CD4-positive, alpha-beta T cell (primary cell): ENCODE measurements at regions not wholly inside any gene's neighbourhood (a gene's known extent, or its start where the extent isn't known, plus 50 kb on each side); places are given as distances from the start of the nearest gene placed in this dataset.

Experiments
- ATAC-seq: fragments of 200-7000 bp; cut with Tn5 transposase; one replicate; pipeline ENCODE4 v1.10.0; 2022; ENCODE audit warnings: mild to moderate bottlenecking; ENCODE audit not compliant: poor library complexity
- CTCF ChIA-PET: fragments of 350-600 bp; sonication (Branson Sonifier 250); formaldehyde crosslinking; loops from one replicate; lab custom pipeline; 2021; ENCODE audit warnings: antibody characterized with exemption, inconsistent platforms; lab: Charles Lee
- POLR2A ChIA-PET: fragments of 350-600 bp; sonication (Branson Sonifier 250); formaldehyde crosslinking; loops from one replicate; lab custom pipeline; 2021; ENCODE audit warnings: antibody characterized with exemption, inconsistent platforms; lab: Charles Lee
- DNase-seq, 14 experiments: peaks; one replicate each; pipeline ENCODE4 v3.0.0-alpha.2; 2013 to 2020; ENCODE audit warnings: mixed read lengths in 2 of 14
- H3K27ac ChIP-seq, 2 donors: one replicate each; pipeline versions ENCODE4 v1.5.1 to v1.7.0; 2013; ENCODE audit warnings: low read length in 2 of 2, low read depth in 1 of 2, mild to moderate bottlenecking in 1 of 2
- H3K27me3 ChIP-seq, 2 experiments: 1 replicate in 1 of 2; 2 replicates in 1 of 2; pipeline versions ENCODE4 v1.6.1 to v1.7.0; 2013; ENCODE audit warnings: low read length in 2 of 2, control low read depth in 1 of 2, mild to moderate bottlenecking in 1 of 2, moderate library complexity in 1 of 2; ENCODE audit not compliant: insufficient read depth in 2 of 2, control insufficient read depth in 1 of 2
- H3K36me3 ChIP-seq: one replicate; pipeline ENCODE4 v1.6.1; 2013; ENCODE audit warnings: low read length, control low read depth; ENCODE audit not compliant: insufficient read depth
- H3K4me1 ChIP-seq: one replicate; pipeline ENCODE4 v1.6.1; 2013; ENCODE audit warnings: low read length, control low read depth; ENCODE audit not compliant: insufficient read depth
- H3K4me3 ChIP-seq: one replicate; pipeline ENCODE4 v1.5.1; 2013; ENCODE audit warnings: mild to moderate bottlenecking, low read length, moderate library complexity
- H3K9me3 ChIP-seq, 2 experiments: 1 replicate in 1 of 2; 2 replicates in 1 of 2; pipeline versions ENCODE4 v1.6.1 to v1.7.0; 2013; ENCODE audit warnings: low read length in 2 of 2, mild to moderate bottlenecking in 2 of 2, control low read depth in 1 of 2, moderate library complexity in 1 of 2; ENCODE audit not compliant: control insufficient read depth in 1 of 2, insufficient read depth in 1 of 2
- H3K27ac Mint-ChIP-seq: one replicate; pipeline ENCODE4 v1.8.0; 2020; ENCODE audit warnings: mixed read lengths
- H3K27me3 Mint-ChIP-seq: one replicate; pipeline ENCODE4 v1.8.0; 2021; ENCODE audit warnings: mixed read lengths
- H3K36me3 Mint-ChIP-seq: one replicate; pipeline ENCODE4 v1.8.0; 2021; ENCODE audit warnings: low read depth, mixed read lengths
- H3K4me1 Mint-ChIP-seq: one replicate; pipeline ENCODE4 v1.8.0; 2021; ENCODE audit warnings: low read depth, mixed read lengths
- H3K4me3 Mint-ChIP-seq: one replicate; pipeline ENCODE4 v1.8.0; 2020; ENCODE audit warnings: mild to moderate bottlenecking, mixed read lengths
- H3K9me3 Mint-ChIP-seq: one replicate; pipeline ENCODE4 v1.8.0; 2020; ENCODE audit warnings: mixed read lengths
- intact Hi-C, 2 experiments: fragments of 100-400 bp; cut with DNase I in 1 of 2; cut with micrococcal nuclease in 1 of 2; formaldehyde crosslinking; loops; one replicate each; pipeline versions ENCODE4 v1.15.1 to v1.9.0; 2023 to 2025; cut with DNase I, micrococcal nuclease
- TF ChIP-seq, protein P1 (sequence below): fragments of 200-600 bp; IDR thresholded peaks from one replicate; pipeline ENCODE4 v1.8.0; 2022; ENCODE audit warnings: antibody characterized with exemption, mild to moderate bottlenecking

DNA sequence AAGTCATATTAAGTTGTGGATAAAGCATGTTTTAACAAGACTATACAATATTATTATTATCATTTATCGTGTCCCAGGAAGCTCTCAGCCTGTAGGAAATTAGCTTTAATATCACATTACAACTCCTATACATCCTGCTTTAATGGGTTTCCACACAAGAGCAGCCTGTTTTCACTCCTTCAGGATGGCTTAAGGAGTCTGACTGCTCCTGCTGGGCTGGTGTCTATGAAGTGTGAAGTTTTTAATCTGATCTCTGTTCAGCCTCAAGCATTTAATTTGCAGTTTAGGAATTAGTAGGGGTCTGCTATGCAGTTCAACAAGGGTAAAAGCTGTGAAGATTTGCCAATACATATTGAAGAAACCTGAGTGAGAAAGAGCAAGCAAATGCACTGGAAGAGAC lies 653.4 kb upstream of the LRRC4C start:
- Histone ChIP-seq H3K4me3 (no peak overlapping the region), H3K36me3 (no peaks in the 10 kb centered on the region), H3K27me3 (no peaks in the 10 kb centered on the region), H3K9me3 (peaks cover 0 to 3% of the 10 kb centered on the region in 2 experiments), H3K27ac (no peak overlapping the region), H3K4me1 (no peaks in the 10 kb centered on the region)
- ChIA-PET POLR2A (no interaction called here), CTCF (no interaction called here)
- H3K36me3 Mint-ChIP-seq: no peaks in the 10 kb centered on the region
- no peak overlapping the region for H3K27ac Mint-ChIP-seq
- no peaks in the 10 kb centered on the region for H3K27me3 Mint-ChIP-seq
- intact Hi-C loops: no loop called here
- peaks cover 7% of the 10 kb centered on the region for H3K9me3 Mint-ChIP-seq
- H3K4me3 Mint-ChIP-seq: no peak overlapping the region
- ATAC-seq (no peak), DNase-seq (no peak)
- TF ChIP-seq, protein P1, sequence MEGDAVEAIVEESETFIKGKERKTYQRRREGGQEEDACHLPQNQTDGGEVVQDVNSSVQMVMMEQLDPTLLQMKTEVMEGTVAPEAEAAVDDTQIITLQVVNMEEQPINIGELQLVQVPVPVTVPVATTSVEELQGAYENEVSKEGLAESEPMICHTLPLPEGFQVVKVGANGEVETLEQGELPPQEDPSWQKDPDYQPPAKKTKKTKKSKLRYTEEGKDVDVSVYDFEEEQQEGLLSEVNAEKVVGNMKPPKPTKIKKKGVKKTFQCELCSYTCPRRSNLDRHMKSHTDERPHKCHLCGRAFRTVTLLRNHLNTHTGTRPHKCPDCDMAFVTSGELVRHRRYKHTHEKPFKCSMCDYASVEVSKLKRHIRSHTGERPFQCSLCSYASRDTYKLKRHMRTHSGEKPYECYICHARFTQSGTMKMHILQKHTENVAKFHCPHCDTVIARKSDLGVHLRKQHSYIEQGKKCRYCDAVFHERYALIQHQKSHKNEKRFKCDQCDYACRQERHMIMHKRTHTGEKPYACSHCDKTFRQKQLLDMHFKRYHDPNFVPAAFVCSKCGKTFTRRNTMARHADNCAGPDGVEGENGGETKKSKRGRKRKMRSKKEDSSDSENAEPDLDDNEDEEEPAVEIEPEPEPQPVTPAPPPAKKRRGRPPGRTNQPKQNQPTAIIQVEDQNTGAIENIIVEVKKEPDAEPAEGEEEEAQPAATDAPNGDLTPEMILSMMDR: no peak
- H3K4me1 Mint-ChIP-seq: no peaks in the 10 kb centered on the region

DNA sequence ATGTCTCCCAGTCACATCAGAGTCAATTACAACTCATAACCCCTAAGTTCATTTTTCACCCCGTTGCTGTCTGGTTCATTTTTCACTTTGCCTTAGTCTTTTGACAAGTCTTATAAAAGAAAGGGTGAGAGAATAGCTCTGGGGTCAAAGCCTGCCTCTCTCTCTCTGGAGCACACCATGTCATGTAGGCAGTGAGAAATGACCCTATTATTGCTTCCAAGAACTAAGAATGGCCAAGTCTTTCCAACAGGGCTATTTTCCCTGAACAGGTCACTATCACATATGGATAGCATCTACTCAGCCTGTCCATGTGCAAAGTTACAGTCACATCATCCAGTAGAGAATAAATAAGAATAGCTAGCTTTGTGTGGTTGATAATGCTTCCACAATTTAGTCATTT lies 655.5 kb upstream of the LRRC4C start:
- H3K4me3 ChIP-seq: no peak overlapping the region
- Mint-ChIP-seq H3K4me1 (no peaks in the 10 kb centered on the region), H3K27ac (no peak overlapping the region), H3K27me3 (no peaks in the 10 kb centered on the region), H3K9me3 (peaks cover 5% of the 10 kb centered on the region), H3K36me3 (no peaks in the 10 kb centered on the region), H3K4me3 (no peak overlapping the region)
- no peaks in the 10 kb centered on the region for H3K36me3 ChIP-seq
- POLR2A ChIA-PET: no interaction called here
- ATAC-seq (no peak), DNase-seq (no peak)
- intact Hi-C loops: no loop called here
- H3K9me3 ChIP-seq: peaks cover 0 to 3% of the 10 kb centered on the region in 2 experiments
- H3K27ac ChIP-seq: no peak overlapping the region
- CTCF ChIA-PET: no interaction called here
- H3K27me3 ChIP-seq: no peaks in the 10 kb centered on the region
- no peaks in the 10 kb centered on the region for H3K4me1 ChIP-seq
- TF ChIP-seq, protein P1: no peak

DNA sequence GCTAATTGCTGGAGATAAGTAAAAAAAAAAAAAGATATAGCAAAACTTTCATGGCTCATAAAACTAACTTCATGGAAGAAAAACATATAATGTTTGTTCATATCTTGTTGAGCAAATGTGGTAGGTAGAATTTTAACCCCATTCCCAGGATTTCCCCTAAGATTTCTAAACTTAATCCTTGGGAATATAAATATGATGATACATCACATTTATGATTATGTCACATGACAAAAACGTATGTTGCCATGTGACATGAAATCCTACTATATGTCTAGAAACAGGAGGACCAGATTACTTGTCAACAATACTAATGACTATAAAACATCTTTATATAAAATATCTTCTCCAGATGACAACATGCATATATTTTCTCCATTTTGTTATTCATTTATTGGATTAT lies 679.0 kb upstream of the LRRC4C start:
- Mint-ChIP-seq H3K36me3 (no peaks in the 10 kb centered on the region), H3K9me3 (peaks cover 18% of the 10 kb centered on the region), H3K27me3 (no peaks in the 10 kb centered on the region), H3K4me3 (no peak overlapping the region), H3K4me1 (no peaks in the 10 kb centered on the region), H3K27ac (no peak overlapping the region)
- ATAC-seq (no peak), DNase-seq (no peak)
- intact Hi-C loops: no loop called here
- TF ChIP-seq, protein P1: no peak
- no peaks in the 10 kb centered on the region for H3K36me3 ChIP-seq
- no peak overlapping the region for H3K27ac ChIP-seq
- ChIA-PET CTCF (no interaction called here), POLR2A (no interaction called here)
- no peaks in the 10 kb centered on the region for H3K27me3 ChIP-seq
- no peaks in the 10 kb centered on the region for H3K4me1 ChIP-seq
- H3K9me3 ChIP-seq: peaks cover 0 to 4% of the 10 kb centered on the region in 2 experiments
- H3K4me3 ChIP-seq: no peak overlapping the region
